WTC11 (cell line): ENCODE measurements at regions not wholly inside any gene's neighbourhood (a gene's known extent, or its start where the extent isn't known, plus 50 kb on each side); places are given as distances from the start of the nearest gene placed in this dataset.

Experiments used
- CTCF ChIP-seq: fragments of 200-600 bp; IDR thresholded peaks from 2 replicates; pipeline ENCODE4 v1.8.0; 2022; ENCODE audit warnings: antibody characterized with exemption
- KAT7 ChIP-seq: sonication (generic); formaldehyde crosslinking; IDR thresholded peaks from 2 replicates; pipeline ENCODE4 v1.8.1; 2023; ENCODE audit warnings: missing genetic modification reagents, mild to moderate bottlenecking, borderline replicate concordance
- ZNF232 ChIP-seq: sonication (generic); formaldehyde crosslinking; IDR thresholded peaks from 2 replicates; pipeline ENCODE4 v1.8.0; 2022; ENCODE audit warnings: mild to moderate bottlenecking, missing genetic modification reagents
- ZSCAN18 ChIP-seq: fragments of 250-450 bp; sonication (Bioruptor Pico); IDR thresholded peaks from 2 replicates; pipeline ENCODE4 v2.1.2; 2022; ENCODE audit warnings: mild to moderate bottlenecking, moderate library complexity
- TF ChIP-seq, protein P1 (sequence below): fragments of 250-450 bp; sonication (Bioruptor Pico); IDR thresholded peaks from 2 replicates; pipeline ENCODE4 v1.9.0; 2021; ENCODE audit warnings: mild to moderate bottlenecking, borderline replicate concordance
- TF ChIP-seq, protein P2 (sequence below): sonication (generic); formaldehyde crosslinking; IDR thresholded peaks from 2 replicates; pipeline ENCODE4 v1.8.0; 2022; ENCODE audit warnings: mild to moderate bottlenecking, missing genetic modification reagents

GRCh38 chr9:30035761-30036160 is 2348.7 kb upstream of the ACO1 start:
- no peak for TF ChIP-seq CTCF
- TF ChIP-seq, protein P1, sequence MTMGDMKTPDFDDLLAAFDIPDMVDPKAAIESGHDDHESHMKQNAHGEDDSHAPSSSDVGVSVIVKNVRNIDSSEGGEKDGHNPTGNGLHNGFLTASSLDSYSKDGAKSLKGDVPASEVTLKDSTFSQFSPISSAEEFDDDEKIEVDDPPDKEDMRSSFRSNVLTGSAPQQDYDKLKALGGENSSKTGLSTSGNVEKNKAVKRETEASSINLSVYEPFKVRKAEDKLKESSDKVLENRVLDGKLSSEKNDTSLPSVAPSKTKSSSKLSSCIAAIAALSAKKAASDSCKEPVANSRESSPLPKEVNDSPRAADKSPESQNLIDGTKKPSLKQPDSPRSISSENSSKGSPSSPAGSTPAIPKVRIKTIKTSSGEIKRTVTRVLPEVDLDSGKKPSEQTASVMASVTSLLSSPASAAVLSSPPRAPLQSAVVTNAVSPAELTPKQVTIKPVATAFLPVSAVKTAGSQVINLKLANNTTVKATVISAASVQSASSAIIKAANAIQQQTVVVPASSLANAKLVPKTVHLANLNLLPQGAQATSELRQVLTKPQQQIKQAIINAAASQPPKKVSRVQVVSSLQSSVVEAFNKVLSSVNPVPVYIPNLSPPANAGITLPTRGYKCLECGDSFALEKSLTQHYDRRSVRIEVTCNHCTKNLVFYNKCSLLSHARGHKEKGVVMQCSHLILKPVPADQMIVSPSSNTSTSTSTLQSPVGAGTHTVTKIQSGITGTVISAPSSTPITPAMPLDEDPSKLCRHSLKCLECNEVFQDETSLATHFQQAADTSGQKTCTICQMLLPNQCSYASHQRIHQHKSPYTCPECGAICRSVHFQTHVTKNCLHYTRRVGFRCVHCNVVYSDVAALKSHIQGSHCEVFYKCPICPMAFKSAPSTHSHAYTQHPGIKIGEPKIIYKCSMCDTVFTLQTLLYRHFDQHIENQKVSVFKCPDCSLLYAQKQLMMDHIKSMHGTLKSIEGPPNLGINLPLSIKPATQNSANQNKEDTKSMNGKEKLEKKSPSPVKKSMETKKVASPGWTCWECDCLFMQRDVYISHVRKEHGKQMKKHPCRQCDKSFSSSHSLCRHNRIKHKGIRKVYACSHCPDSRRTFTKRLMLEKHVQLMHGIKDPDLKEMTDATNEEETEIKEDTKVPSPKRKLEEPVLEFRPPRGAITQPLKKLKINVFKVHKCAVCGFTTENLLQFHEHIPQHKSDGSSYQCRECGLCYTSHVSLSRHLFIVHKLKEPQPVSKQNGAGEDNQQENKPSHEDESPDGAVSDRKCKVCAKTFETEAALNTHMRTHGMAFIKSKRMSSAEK (CRISPR knock-in tag) = no peak
- TF ChIP-seq, protein P2, sequence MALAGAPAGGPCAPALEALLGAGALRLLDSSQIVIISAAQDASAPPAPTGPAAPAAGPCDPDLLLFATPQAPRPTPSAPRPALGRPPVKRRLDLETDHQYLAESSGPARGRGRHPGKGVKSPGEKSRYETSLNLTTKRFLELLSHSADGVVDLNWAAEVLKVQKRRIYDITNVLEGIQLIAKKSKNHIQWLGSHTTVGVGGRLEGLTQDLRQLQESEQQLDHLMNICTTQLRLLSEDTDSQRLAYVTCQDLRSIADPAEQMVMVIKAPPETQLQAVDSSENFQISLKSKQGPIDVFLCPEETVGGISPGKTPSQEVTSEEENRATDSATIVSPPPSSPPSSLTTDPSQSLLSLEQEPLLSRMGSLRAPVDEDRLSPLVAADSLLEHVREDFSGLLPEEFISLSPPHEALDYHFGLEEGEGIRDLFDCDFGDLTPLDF (CRISPR knock-in tag) = no peak
- no peak for TF ChIP-seq ZNF232 (CRISPR knock-in tag)
- no peak for TF ChIP-seq KAT7 (CRISPR knock-in tag)
- TF ChIP-seq ZSCAN18 (CRISPR knock-in tag) = no peak
